ENCODE measurements at regions not wholly inside any gene's neighbourhood (a gene's known extent, or its start where the extent isn't known, plus 50 kb on each side); places are given as distances from the start of the nearest gene placed in this dataset.
"Not testable (repeated sequence)": the region's sequence is repeated elsewhere in the genome, so short reads cannot be mapped to it uniquely, and the experiment has no call there.

- not testable (repeated sequence) for DNase-seq
These were observed 110.4 kb downstream of the PRKAB2 start for GRCh38 chr1:147061880-147062279.

- no peak for DNase-seq
These were observed 115.1 kb downstream of the NBPF12 start for GRCh38 chr1:147053269-147053668.

- no peak for DNase-seq
These were observed 114.6 kb downstream of the NBPF12 start for GRCh38 chr1:147052677-147053076.

- no peak for DNase-seq
These were observed 114.0 kb downstream of the NBPF12 start for GRCh38 chr1:147052143-147052542.

- DNase-seq, result no peak
These were observed 113.0 kb downstream of the NBPF12 start for GRCh38 chr1:147051136-147051535.

GRCh38 chr1:147050654-147051053 is 112.5 kb downstream of the NBPF12 start:
- no peak for DNase-seq

- DNase-seq, result not testable (repeated sequence)
These were observed 108.8 kb downstream of the NBPF12 start for GRCh38 chr1:147046863-147047394.

- no peak for DNase-seq
These were observed 108.2 kb downstream of the NBPF12 start for GRCh38 chr1:147046189-147046862.

All from activated naive CD4-positive, alpha-beta T cell treated with anti-CD3 and anti-CD28 coated beads, Interleukin-2, amount 50 U/mL, for 16 hours (primary cell).